Endothelial cell of umbilical vein (primary cell): ENCODE measurements at regions not wholly inside any gene's neighbourhood (a gene's known extent, or its start where the extent isn't known, plus 50 kb on each side); places are given as distances from the start of the nearest gene placed in this dataset.

Experiments used
- BruUV-seq: library from RNA; stranded (reverse); fragments of 400-500 nt; replicated peaks from 2 replicates; lab custom pipeline; 2021; lab: Mats Ljungman, UMichigan
- CTCF ChIA-PET: fragments of 300-600, 350-600 bp; sonication (Branson Sonifier 250); formaldehyde crosslinking; loops from one replicate; lab custom pipeline; 2021; ENCODE audit warnings: antibody characterized with exemption, inconsistent platforms; lab: Charles Lee
- POLR2A ChIA-PET: fragments of 300-600, 350-600 bp; sonication (Branson Sonifier 250); formaldehyde crosslinking; loops from one replicate; lab custom pipeline; 2021; ENCODE audit warnings: antibody characterized with exemption, inconsistent platforms; lab: Charles Lee
- DNase-seq: peaks from one replicate; pipeline ENCODE4 v3.0.0-alpha.2; 2011; ENCODE audit warnings: low read depth, low spot score
- FAIRE-seq: peaks from 2 replicates; lab custom pipeline; 2011; peaks lifted over from hg19 to GRCh38; lab: Jason Lieb, UNC
- H2AFZ ChIP-seq: 2 replicates; pipeline ENCODE4 v1.6.0; 2012; ENCODE audit warnings: low read depth, low read length, control low read depth, inconsistent platforms
- H3K27ac ChIP-seq: 2 replicates; pipeline ENCODE4 v1.5.1; 2011; ENCODE audit warnings: low read depth, mild to moderate bottlenecking, control low read depth, low read length, moderate library complexity; ENCODE audit not compliant: insufficient read depth
- H3K27me3 ChIP-seq, 2 experiments: 2 replicates each; pipeline versions ENCODE4 v1.6.0 to v1.6.1; 2011; ENCODE audit warnings: low read length in 2 of 2, mixed read lengths in 1 of 2; ENCODE audit not compliant: control insufficient read depth in 2 of 2, insufficient read depth in 2 of 2
- H3K36me3 ChIP-seq, 2 experiments: 2 replicates in 1 of 2; 3 replicates in 1 of 2; pipeline ENCODE4 v1.5.1; 2011; ENCODE audit warnings: low read length in 2 of 2, mild to moderate bottlenecking in 1 of 2, moderate library complexity in 1 of 2; ENCODE audit not compliant: control insufficient read depth in 2 of 2, insufficient read depth in 2 of 2; ENCODE audit errors: extremely low read depth in 1 of 2
- H3K4me1 ChIP-seq: 3 replicates; pipeline ENCODE4 v1.5.1; 2011; ENCODE audit warnings: mild to moderate bottlenecking, low read length; ENCODE audit not compliant: control insufficient read depth, insufficient read depth; ENCODE audit errors: extremely low read depth
- H3K4me2 ChIP-seq: 2 replicates; pipeline ENCODE4 v1.6.1; 2011; ENCODE audit warnings: low read length, control low read depth, mixed read lengths; ENCODE audit not compliant: insufficient read depth
- H3K4me3 ChIP-seq, 3 experiments: fragments of 200-600 bp in 1 of 3; sonication (generic), shearing (Covaris generic) in 1 of 3; replicated peaks in 1 of 3; 2 replicates each; pipeline ENCODE4 v1.5.1; 2011 to 2016; ENCODE audit warnings: control low read depth in 3 of 3, low read length in 3 of 3, mild to moderate bottlenecking in 2 of 3, inconsistent platforms in 1 of 3, low read depth in 1 of 3, moderate library complexity in 1 of 3; ENCODE audit not compliant: insufficient read depth in 1 of 3
- H3K79me2 ChIP-seq: 2 replicates; pipeline ENCODE4 v1.6.0; 2012; ENCODE audit warnings: low read length, inconsistent platforms; ENCODE audit not compliant: control insufficient read depth, insufficient read depth
- H3K9ac ChIP-seq: replicated peaks from 2 replicates; pipeline ENCODE3; 2011; ENCODE audit warnings: low read length, control low read depth; ENCODE audit not compliant: insufficient read depth; ENCODE audit errors: extremely low read depth
- H3K9me1 ChIP-seq: replicated peaks from 3 replicates; pipeline ENCODE4 v1.6.0; 2011; ENCODE audit warnings: mild to moderate bottlenecking, low read length; ENCODE audit not compliant: control insufficient read depth, insufficient read depth; ENCODE audit errors: extremely low read depth
- H3K9me3 ChIP-seq: replicated peaks from 2 replicates; pipeline ENCODE4 v1.5.1; 2012; ENCODE audit warnings: low read length, inconsistent platforms; ENCODE audit not compliant: control insufficient read depth, insufficient read depth
- H4K20me1 ChIP-seq: replicated peaks from 2 replicates; pipeline ENCODE3; 2011; ENCODE audit warnings: mild to moderate bottlenecking, low read length; ENCODE audit not compliant: control insufficient read depth, insufficient read depth; ENCODE audit errors: extremely low read depth
- EZH2 ChIP-seq: IDR thresholded peaks from 2 replicates; pipeline ENCODE4 v1.6.1; 2012; ENCODE audit warnings: borderline replicate concordance, low read depth, mild to moderate bottlenecking, moderate library complexity, low read length, inconsistent platforms; ENCODE audit not compliant: severe bottlenecking
- FOS ChIP-seq: IDR thresholded peaks from 2 replicates; pipeline ENCODE4 v1.6.1; 2011; ENCODE audit warnings: mild to moderate bottlenecking, low read length, moderate library complexity, borderline replicate concordance; ENCODE audit not compliant: insufficient read depth
- GATA2 ChIP-seq: IDR thresholded peaks from 2 replicates; pipeline ENCODE4 v1.7.0; 2011; ENCODE audit warnings: low read depth, mild to moderate bottlenecking, moderate library complexity, mixed read lengths, low read length; ENCODE audit not compliant: insufficient read length, insufficient read depth
- JUN ChIP-seq: IDR thresholded peaks from 2 replicates; pipeline ENCODE4 v1.6.1; 2011; ENCODE audit warnings: borderline replicate concordance, low read depth; ENCODE audit not compliant: insufficient read length, insufficient read depth
- MYC ChIP-seq: IDR thresholded peaks from one replicate; pipeline ENCODE4 v1.6.1; 2011; ENCODE audit warnings: mild to moderate bottlenecking, low read depth, low read length
- POLR2A ChIP-seq: IDR thresholded peaks from 2 replicates; pipeline ENCODE4 v1.6.1; 2012; ENCODE audit warnings: low read depth, mild to moderate bottlenecking, control low read depth, low read length
- POLR2AphosphoS5 ChIP-seq: IDR thresholded peaks from 2 replicates; pipeline ENCODE4 v1.6.1; 2012; ENCODE audit warnings: low read depth, mild to moderate bottlenecking, control low read depth, low read length, moderate library complexity; ENCODE audit not compliant: insufficient read depth
- dilution Hi-C: fragments of 300-500 bp; cut with MboI; formaldehyde crosslinking; loops from one replicate; pipeline ENCODE4 v1.15.0; 2019; ENCODE audit warnings: low sequenced_read_pairs; ENCODE audit not compliant: extremely low pct_ligation_motif_present
- intact Hi-C: fragments of 100-400 bp; cut with micrococcal nuclease; formaldehyde crosslinking; loops from one replicate; pipeline ENCODE4 v1.10.0; 2022
- TF ChIP-seq, protein P1 (sequence below), 2 donors: IDR thresholded peaks; 1 replicate in 1 of 2; 2 replicates in 1 of 2; pipeline ENCODE4 v1.5.1; 2011; ENCODE audit warnings: low read length in 2 of 2, mild to moderate bottlenecking in 2 of 2, moderate library complexity in 2 of 2, control low read depth in 1 of 2, inconsistent platforms in 1 of 2, low read depth in 1 of 2; ENCODE audit not compliant: insufficient read depth in 1 of 2; ENCODE audit errors: extremely low read depth in 1 of 2
- TF ChIP-seq, protein P2 (sequence below): IDR thresholded peaks from 2 replicates; pipeline ENCODE4 v1.6.1; 2011; ENCODE audit not compliant: insufficient read depth, insufficient read length

DNA sequence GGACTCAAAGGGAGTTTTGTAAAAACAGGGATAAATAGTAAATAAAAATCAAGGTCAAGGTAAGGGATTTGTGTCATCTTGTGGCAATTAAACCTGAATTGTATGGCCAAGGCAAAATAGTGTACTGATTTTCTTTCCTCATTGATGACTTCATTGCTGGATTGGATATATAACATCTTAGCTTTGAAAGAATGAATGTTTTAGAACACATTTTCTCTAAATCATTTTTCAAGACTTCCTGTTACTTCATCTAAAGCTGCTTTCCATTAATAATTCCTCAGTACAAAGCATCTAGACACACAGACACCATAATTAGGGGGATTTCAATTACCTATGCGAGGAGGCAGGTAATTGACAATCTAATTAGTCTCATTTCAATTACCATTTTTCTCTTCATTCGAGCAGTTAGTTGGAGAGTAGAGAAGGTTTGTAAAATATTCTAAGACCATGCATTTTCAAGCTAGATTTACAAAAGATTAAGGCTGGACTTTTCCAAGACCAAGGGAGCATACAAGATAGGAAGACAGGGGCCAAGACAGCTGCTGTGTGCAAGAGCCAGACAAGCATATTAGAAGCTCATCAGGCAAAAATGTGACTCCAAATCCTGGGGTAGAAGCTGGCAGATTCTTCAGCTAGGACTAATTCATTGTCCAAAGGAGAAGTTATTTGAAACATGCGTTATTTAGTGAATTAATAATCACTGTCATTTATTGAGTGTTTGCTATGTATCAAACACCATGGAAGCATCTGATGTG is 253.6 kb downstream of the EPHA4 start:
- FAIRE-seq = no peak
- no peak for DNase-seq
- dilution Hi-C loops = no loop called here
- Histone ChIP-seq H3K4me2 (no peak overlapping the region), H3K9ac (no peak overlapping the region), H3K36me3 (no peaks in the 10 kb centered on the region), H3K79me2 (no peaks in the 10 kb centered on the region), H4K20me1 (no peaks in the 10 kb centered on the region), H3K4me3 (no peak overlapping the region), H3K4me1 (no peaks in the 10 kb centered on the region), H3K27me3 (peaks cover 0 to 2% of the 10 kb centered on the region in 2 experiments), H2AFZ (no peak overlapping the region), H3K27ac (no peak overlapping the region), H3K9me3 (no peaks in the 10 kb centered on the region), H3K9me1 (no peaks in the 10 kb centered on the region)
- TF ChIP-seq JUN (no peak), POLR2AphosphoS5 (no peak)
- intact Hi-C loops = no loop called here
- BruUV-seq = no TSS peak
- POLR2A ChIA-PET = interaction anchor here (0.7 kb wide), 1 partner anchor 51 kb away, joined by 3 read pairs; no protein-coding TSS in a partner anchor
- CTCF ChIA-PET = no interaction called here

DNA sequence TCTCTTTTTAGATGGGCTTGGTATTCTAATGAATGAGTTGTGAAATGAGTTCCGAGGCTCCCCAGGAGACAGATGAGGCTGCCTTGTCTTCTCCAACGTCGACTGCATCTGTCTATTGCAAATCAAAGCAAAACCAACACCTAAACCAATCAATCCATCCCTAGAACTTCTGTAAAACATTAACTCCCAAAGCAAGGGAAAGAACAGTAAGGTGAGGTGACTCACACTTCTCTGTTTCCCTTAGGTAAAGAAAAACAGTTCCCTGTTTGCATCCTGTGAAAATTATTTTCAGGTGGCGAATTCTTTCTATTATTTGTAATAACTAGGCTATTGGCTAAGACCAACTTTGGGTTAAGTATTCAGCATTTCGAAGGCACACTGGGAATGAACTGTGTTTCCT is 249.4 kb downstream of the EPHA4 start:
- Histone ChIP-seq H2AFZ (no peak overlapping the region), H3K9me3 (no peaks in the 10 kb centered on the region), H3K9ac (no peak overlapping the region), H3K27me3 (peaks cover 0 to 2% of the 10 kb centered on the region in 2 experiments), H3K36me3 (no peaks in the 10 kb centered on the region), H4K20me1 (no peaks in the 10 kb centered on the region), H3K4me2 (no peak overlapping the region), H3K79me2 (no peaks in the 10 kb centered on the region), H3K27ac (no peak overlapping the region), H3K9me1 (no peaks in the 10 kb centered on the region), H3K4me1 (no peaks in the 10 kb centered on the region), H3K4me3 (no peak overlapping the region)
- ChIA-PET POLR2A (no interaction called here), CTCF (no interaction called here)
- intact Hi-C loops (no loop called here), dilution Hi-C loops (no loop called here)
- TF ChIP-seq, protein P1, sequence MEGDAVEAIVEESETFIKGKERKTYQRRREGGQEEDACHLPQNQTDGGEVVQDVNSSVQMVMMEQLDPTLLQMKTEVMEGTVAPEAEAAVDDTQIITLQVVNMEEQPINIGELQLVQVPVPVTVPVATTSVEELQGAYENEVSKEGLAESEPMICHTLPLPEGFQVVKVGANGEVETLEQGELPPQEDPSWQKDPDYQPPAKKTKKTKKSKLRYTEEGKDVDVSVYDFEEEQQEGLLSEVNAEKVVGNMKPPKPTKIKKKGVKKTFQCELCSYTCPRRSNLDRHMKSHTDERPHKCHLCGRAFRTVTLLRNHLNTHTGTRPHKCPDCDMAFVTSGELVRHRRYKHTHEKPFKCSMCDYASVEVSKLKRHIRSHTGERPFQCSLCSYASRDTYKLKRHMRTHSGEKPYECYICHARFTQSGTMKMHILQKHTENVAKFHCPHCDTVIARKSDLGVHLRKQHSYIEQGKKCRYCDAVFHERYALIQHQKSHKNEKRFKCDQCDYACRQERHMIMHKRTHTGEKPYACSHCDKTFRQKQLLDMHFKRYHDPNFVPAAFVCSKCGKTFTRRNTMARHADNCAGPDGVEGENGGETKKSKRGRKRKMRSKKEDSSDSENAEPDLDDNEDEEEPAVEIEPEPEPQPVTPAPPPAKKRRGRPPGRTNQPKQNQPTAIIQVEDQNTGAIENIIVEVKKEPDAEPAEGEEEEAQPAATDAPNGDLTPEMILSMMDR (IDR thresholded peaks at IDR 0.05; ENCODE audit: extremely low read depth in 1 of 2, insufficient read depth in 1 of 2, low read depth in 1 of 2, low read length in 2 of 2) = no peak
- TF ChIP-seq POLR2A (no peak), GATA2 (no peak), FOS (no peak), EZH2 (no peak), MYC (no peak), JUN (no peak), POLR2AphosphoS5 (no peak)
- TF ChIP-seq, protein P2, sequence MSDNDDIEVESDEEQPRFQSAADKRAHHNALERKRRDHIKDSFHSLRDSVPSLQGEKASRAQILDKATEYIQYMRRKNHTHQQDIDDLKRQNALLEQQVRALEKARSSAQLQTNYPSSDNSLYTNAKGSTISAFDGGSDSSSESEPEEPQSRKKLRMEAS = no peak
- FAIRE-seq (no peak), DNase-seq (no peak)
- BruUV-seq = no TSS peak
